Panc1 (cell line): ENCODE measurements at regions not wholly inside any gene's neighbourhood (a gene's known extent, or its start where the extent isn't known, plus 50 kb on each side); places are given as distances from the start of the nearest gene placed in this dataset.

ENCODE experiments used
- ATAC-seq: fragments of 200-7000 bp; cut with Tn5 transposase; 2 replicates; pipeline ENCODE4 v1.9.1; 2020; ENCODE audit warnings: mild to moderate bottlenecking, moderate library complexity
- BruUV-seq: library from RNA; stranded (reverse); fragments of 400-500 nt; replicated peaks from 2 replicates; lab custom pipeline; 2021; lab: Mats Ljungman, UMichigan
- CTCF ChIA-PET: fragments of 300-600 bp; sonication (Branson Sonifier 250); formaldehyde crosslinking; loops from one replicate; lab custom pipeline; 2022; ENCODE audit warnings: antibody characterized with exemption; lab: Charles Lee
- POLR2A ChIA-PET: fragments of 300-600 bp; sonication (Branson Sonifier 250); formaldehyde crosslinking; loops from one replicate; lab custom pipeline; 2022; ENCODE audit warnings: antibody characterized with exemption; lab: Charles Lee
- DNase-seq: peaks from one replicate; pipeline ENCODE4 v3.0.0-alpha.2; 2010; ENCODE audit warnings: low read depth, low spot score
- H3K27ac ChIP-seq: 2 replicates; pipeline ENCODE4 v1.5.1; 2011; ENCODE audit warnings: mild to moderate bottlenecking, low read length, inconsistent platforms
- H3K27me3 ChIP-seq: fragments of 200-500 bp; sonication (Bioruptor generic); 2 replicates; pipeline ENCODE4 v1.6.0; 2014; ENCODE audit warnings: low read length, inconsistent platforms; ENCODE audit not compliant: control insufficient read depth, insufficient read depth
- H3K36me3 ChIP-seq: fragments of 200-500 bp; sonication (Bioruptor generic); 2 replicates; pipeline ENCODE4 v1.5.1; 2014; ENCODE audit warnings: inconsistent platforms, mild to moderate bottlenecking, low read length, moderate library complexity; ENCODE audit not compliant: control insufficient read depth, insufficient read depth
- H3K4me1 ChIP-seq: 2 replicates; pipeline ENCODE4 v1.5.1; 2011; ENCODE audit warnings: inconsistent platforms, mild to moderate bottlenecking, low read length, moderate library complexity; ENCODE audit not compliant: control insufficient read depth, insufficient read depth
- H3K4me3 ChIP-seq, 2 experiments: 2 replicates each; pipeline ENCODE4 v1.5.1; 2011 to 2012; ENCODE audit warnings: low read depth in 2 of 2, low read length in 2 of 2, mild to moderate bottlenecking in 2 of 2, inconsistent platforms in 1 of 2, moderate library complexity in 1 of 2
- H3K9me3 ChIP-seq: fragments of 200-500 bp; sonication (Bioruptor generic); 2 replicates; pipeline ENCODE4 v1.5.1; 2014; ENCODE audit warnings: low read depth, mild to moderate bottlenecking, inconsistent platforms, low read length, moderate library complexity; ENCODE audit not compliant: control insufficient read depth, insufficient read depth
- CTCF ChIP-seq: fragments of 450-650 bp; IDR thresholded peaks from 2 replicates; pipeline ENCODE4 v1.5.1; 2017; ENCODE audit warnings: mild to moderate bottlenecking
- POLR2AphosphoS5 ChIP-seq: IDR thresholded peaks from 2 replicates; pipeline ENCODE4 v1.6.1; 2012; ENCODE audit warnings: mild to moderate bottlenecking, low read depth, low read length, moderate library complexity
- SIN3A ChIP-seq: IDR thresholded peaks from 2 replicates; pipeline ENCODE4 v1.6.1; 2012; ENCODE audit warnings: low read depth, mild to moderate bottlenecking, low read length, moderate library complexity, borderline replicate concordance; ENCODE audit not compliant: insufficient read depth
- TCF7L2 ChIP-seq: IDR thresholded peaks from 2 replicates; pipeline ENCODE4 v1.6.1; 2011; ENCODE audit warnings: mild to moderate bottlenecking, low read depth, low read length, inconsistent platforms
- in situ Hi-C: cut with HindIII; loops from 2 replicates; pipeline ENCODE4 v1.10.0; 2016; ENCODE audit warnings: low sequenced_read_pairs, low pct_unique_long_range_greater_than_20kb
- intact Hi-C: fragments of 100-400 bp; cut with micrococcal nuclease; formaldehyde crosslinking; loops from one replicate; pipeline ENCODE4 v1.10.0; 2022; ENCODE audit not compliant: unreplicated experiment
- TF ChIP-seq, protein P1 (sequence below), 2 experiments: IDR thresholded peaks; 2 replicates each; pipeline ENCODE4 v1.6.1; 2011 to 2012; ENCODE audit warnings: low read depth in 2 of 2, control low read depth in 1 of 2, low read length in 1 of 2, mild to moderate bottlenecking in 1 of 2, moderate library complexity in 1 of 2; ENCODE audit not compliant: insufficient read depth in 1 of 2

DNA sequence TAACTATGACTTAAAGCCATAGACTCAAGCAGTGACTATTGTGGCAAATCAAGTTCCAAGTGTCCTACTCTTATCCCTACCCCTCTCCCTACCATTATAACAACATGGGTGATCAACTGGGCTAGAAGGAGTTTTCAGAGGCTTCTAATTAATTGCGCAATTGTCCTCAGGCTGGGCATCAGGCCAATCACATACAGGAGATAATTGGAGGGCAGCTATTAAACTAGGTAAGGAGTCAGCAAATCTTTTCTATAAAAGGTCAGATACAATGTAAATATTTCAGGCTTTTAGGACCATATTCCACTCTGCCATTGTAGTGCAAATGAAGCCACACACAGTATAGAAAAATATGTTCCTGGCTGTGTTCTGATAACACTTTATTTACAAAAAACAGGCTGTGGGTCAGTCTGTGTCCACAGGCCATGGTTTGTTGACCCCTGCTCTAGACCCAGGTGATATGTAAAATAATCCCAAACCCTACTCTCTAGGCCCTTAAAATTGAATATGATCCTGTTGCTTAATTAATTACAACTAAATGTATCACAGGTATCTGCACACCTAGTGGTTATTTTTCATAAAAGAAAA lies 141.4 kb upstream of the PIK3R1 start:
- POLR2A ChIA-PET = no interaction called here
- TF ChIP-seq TCF7L2 = no peak
- no peak for TF ChIP-seq SIN3A
- no peak for TF ChIP-seq CTCF
- TF ChIP-seq, protein P1, sequence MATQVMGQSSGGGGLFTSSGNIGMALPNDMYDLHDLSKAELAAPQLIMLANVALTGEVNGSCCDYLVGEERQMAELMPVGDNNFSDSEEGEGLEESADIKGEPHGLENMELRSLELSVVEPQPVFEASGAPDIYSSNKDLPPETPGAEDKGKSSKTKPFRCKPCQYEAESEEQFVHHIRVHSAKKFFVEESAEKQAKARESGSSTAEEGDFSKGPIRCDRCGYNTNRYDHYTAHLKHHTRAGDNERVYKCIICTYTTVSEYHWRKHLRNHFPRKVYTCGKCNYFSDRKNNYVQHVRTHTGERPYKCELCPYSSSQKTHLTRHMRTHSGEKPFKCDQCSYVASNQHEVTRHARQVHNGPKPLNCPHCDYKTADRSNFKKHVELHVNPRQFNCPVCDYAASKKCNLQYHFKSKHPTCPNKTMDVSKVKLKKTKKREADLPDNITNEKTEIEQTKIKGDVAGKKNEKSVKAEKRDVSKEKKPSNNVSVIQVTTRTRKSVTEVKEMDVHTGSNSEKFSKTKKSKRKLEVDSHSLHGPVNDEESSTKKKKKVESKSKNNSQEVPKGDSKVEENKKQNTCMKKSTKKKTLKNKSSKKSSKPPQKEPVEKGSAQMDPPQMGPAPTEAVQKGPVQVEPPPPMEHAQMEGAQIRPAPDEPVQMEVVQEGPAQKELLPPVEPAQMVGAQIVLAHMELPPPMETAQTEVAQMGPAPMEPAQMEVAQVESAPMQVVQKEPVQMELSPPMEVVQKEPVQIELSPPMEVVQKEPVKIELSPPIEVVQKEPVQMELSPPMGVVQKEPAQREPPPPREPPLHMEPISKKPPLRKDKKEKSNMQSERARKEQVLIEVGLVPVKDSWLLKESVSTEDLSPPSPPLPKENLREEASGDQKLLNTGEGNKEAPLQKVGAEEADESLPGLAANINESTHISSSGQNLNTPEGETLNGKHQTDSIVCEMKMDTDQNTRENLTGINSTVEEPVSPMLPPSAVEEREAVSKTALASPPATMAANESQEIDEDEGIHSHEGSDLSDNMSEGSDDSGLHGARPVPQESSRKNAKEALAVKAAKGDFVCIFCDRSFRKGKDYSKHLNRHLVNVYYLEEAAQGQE (IDR thresholded peaks at IDR 0.05; ENCODE audit: insufficient read depth in 1 of 2, low read depth in 2 of 2, low read length in 1 of 2) = no peak
- no peak for TF ChIP-seq POLR2AphosphoS5
- in situ Hi-C loops = no loop called here
- Histone ChIP-seq H3K4me3 (no peak overlapping the region), H3K9me3 (no peaks in the 10 kb centered on the region), H3K27ac (no peak overlapping the region), H3K27me3 (no peaks in the 10 kb centered on the region), H3K36me3 (no peaks in the 10 kb centered on the region), H3K4me1 (no peaks in the 10 kb centered on the region)
- BruUV-seq = no TSS peak
- intact Hi-C loops = no loop called here
- CTCF ChIA-PET = no interaction called here
- DNase-seq (no peak), ATAC-seq (no peak)

GRCh38 chr5:68071736-68072135 lies 143.8 kb upstream of the PIK3R1 start:
- intact Hi-C loops (no loop called here), in situ Hi-C loops (no loop called here)
- POLR2A ChIA-PET = no interaction called here
- TF ChIP-seq TCF7L2 (no peak), POLR2AphosphoS5 (no peak), SIN3A (no peak), CTCF (no peak)
- TF ChIP-seq, protein P1 (IDR thresholded peaks at IDR 0.05; ENCODE audit: insufficient read depth in 1 of 2, low read depth in 2 of 2, low read length in 1 of 2) = no peak
- CTCF ChIA-PET = no interaction called here
- Histone ChIP-seq H3K36me3 (no peaks in the 10 kb centered on the region), H3K9me3 (no peaks in the 10 kb centered on the region), H3K4me1 (no peaks in the 10 kb centered on the region), H3K27me3 (no peaks in the 10 kb centered on the region), H3K27ac (no peak overlapping the region), H3K4me3 (no peak overlapping the region)
- BruUV-seq = no TSS peak
- ATAC-seq (no peak), DNase-seq (no peak)
